ENCODE measurements at regions not wholly inside any gene's neighbourhood (a gene's known extent, or its start where the extent isn't known, plus 50 kb on each side); places are given as distances from the start of the nearest gene placed in this dataset.

DNA sequence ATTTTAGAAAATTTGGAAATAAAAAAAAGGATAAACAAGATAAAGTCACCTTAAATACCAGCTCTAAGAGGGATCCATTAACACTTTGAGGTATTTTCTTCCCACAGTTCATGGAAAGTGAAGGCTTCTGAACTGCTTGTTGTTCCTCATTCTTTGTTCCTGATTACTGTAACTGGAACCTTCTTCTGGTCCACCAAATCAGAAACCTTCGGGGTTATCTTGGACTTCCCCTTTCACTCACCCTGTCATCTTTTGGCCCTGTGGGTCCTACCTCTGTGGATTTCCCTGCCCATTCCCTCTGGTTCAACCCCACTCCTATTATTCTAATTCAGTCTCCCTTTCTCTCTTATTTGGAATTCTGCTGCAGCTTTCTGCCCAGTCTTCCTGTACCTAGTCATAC is 116.5 kb upstream of the PRPS1L1 start:
- 27 to 31% methylated on average over 1 of the region's 1 CpG for WGBS, 2 donors
- Histone ChIP-seq H3K36me3 (no peaks in the 10 kb centered on the region), H3K4me3 (no peak overlapping the region), H3K4me1 (no peaks in the 10 kb centered on the region), H3K27ac (no peak overlapping the region), H3K9me3 (no peaks in the 10 kb centered on the region), H3K27me3 (no peaks in the 10 kb centered on the region)
- intact Hi-C loops (cut with DNase I): no loop called here
- ATAC-seq (peak in 1 of 4 donors; percentile 63), FAIRE-seq (no peak), DNase-seq (no peak)
- TF ChIP-seq, protein P1, sequence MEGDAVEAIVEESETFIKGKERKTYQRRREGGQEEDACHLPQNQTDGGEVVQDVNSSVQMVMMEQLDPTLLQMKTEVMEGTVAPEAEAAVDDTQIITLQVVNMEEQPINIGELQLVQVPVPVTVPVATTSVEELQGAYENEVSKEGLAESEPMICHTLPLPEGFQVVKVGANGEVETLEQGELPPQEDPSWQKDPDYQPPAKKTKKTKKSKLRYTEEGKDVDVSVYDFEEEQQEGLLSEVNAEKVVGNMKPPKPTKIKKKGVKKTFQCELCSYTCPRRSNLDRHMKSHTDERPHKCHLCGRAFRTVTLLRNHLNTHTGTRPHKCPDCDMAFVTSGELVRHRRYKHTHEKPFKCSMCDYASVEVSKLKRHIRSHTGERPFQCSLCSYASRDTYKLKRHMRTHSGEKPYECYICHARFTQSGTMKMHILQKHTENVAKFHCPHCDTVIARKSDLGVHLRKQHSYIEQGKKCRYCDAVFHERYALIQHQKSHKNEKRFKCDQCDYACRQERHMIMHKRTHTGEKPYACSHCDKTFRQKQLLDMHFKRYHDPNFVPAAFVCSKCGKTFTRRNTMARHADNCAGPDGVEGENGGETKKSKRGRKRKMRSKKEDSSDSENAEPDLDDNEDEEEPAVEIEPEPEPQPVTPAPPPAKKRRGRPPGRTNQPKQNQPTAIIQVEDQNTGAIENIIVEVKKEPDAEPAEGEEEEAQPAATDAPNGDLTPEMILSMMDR (IDR thresholded peaks at IDR 0.05): no peak

DNA sequence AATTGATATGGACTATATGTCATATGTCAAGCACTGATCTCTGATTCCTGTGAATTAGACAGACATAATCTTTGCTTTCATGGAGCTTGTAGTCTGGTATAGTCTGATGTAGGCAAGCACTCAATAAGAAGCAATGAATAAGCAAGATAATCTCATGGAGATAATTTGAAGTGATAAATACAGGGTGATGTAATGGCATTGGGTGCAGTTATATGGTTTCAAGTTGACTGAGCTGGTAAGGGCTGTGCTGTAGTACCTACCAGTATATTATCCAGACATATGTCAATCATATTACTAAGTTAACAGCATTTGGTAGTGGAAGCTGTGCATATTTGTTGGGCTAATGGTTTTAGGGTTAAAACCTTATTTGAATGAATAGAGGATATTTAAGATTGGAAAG is 117.5 kb upstream of the PRPS1L1 start:
- no peaks in the 10 kb centered on the region for H3K9me3 ChIP-seq
- DNase-seq: no peak
- H3K27ac ChIP-seq: no peak overlapping the region
- TF ChIP-seq, protein P1 (IDR thresholded peaks at IDR 0.05): no peak
- no peak overlapping the region for H3K4me3 ChIP-seq
- ATAC-seq: no peak
- no peaks in the 10 kb centered on the region for H3K27me3 ChIP-seq
- intact Hi-C loops (cut with DNase I): no loop called here
- FAIRE-seq: no peak
- no peaks in the 10 kb centered on the region for H3K4me1 ChIP-seq
- H3K36me3 ChIP-seq: no peaks in the 10 kb centered on the region

DNA sequence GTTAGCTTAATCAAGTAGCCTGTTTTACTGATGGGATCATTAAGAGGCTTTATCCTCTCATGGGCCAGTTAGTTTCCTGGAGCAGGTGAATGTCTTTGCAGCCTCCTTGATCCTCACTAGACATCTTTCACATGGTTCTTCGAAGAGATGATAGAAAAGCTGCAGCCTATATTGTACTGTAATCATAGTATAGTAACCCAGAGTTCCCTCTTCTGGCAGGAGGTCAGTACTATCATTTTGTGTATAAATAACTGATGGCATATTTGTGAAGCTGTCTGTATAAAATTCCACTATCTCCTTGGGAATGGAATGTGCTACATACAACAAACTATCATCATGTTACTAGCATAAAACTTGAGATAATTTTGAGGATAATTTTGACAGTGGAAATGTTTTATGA is 123.8 kb upstream of the PRPS1L1 start:
- Histone ChIP-seq H3K27me3 (no peaks in the 10 kb centered on the region), H3K27ac (no peak overlapping the region), H3K9me3 (no peaks in the 10 kb centered on the region), H3K36me3 (no peaks in the 10 kb centered on the region), H3K4me1 (no peaks in the 10 kb centered on the region), H3K4me3 (no peak overlapping the region)
- intact Hi-C loops (cut with DNase I): no loop called here
- WGBS, 2 donors: 49 to 64% methylated on average over 1 of the region's 1 CpG
- ATAC-seq: no peak
- no peak for DNase-seq
- TF ChIP-seq, protein P1 (IDR thresholded peaks at IDR 0.05): no peak
- no peak for FAIRE-seq

DNA sequence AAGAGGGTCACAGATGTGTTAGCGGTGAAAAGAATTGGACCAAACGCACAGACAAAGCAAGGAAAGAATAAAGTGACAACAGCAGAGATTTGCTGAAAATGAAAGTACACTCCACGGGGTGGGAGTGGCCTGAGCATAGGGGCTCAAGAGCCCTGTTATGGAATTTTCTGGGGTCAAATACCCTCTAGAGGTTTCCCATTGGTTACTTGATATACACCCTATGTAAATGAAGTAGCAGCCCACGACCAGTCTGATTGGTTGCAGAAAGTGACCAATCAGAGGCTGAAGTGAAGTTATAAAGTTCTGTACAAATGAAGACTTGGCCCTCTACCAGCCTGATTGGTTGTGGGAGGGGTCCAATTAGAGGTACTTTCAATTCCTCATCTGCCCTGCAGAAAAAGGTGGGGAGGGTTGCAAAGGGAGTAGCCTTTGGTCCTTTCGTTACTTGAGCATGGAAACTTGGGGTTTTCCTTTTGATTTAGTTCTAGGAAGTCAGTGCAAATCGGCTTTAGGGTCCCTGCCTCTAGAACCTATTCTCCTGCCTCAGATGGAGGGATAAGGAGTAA is 125.6 kb upstream of the PRPS1L1 start:
- FAIRE-seq: no peak
- TF ChIP-seq, protein P1 (IDR thresholded peaks at IDR 0.05): no peak

DNA sequence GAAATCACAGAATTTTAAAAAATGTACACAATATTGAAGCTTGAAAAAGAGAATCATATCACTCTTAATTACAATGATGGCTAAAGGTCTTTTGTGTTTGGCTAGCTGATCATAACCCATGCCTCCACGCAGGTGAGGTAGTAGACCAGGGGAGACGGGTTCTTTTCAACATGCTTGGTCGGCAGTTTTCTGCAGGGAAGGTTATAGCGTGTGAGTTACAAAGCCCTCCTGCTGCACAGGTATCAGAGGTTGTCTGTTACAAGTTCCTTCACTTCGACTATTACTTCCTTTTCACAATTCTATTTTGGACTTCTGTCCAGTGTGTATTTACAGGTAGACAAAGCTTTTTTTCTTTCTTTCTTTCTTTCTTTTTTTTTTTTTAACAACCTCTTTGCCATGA is 127.1 kb upstream of the PRPS1L1 start:
- no peak for DNase-seq
- 62 to 75% methylated on average over 5 of the region's 5 CpGs for WGBS, 2 donors
- Histone ChIP-seq H3K36me3 (no peaks in the 10 kb centered on the region), H3K27me3 (no peaks in the 10 kb centered on the region), H3K4me3 (no peak overlapping the region), H3K27ac (no peak overlapping the region), H3K9me3 (no peaks in the 10 kb centered on the region), H3K4me1 (no peaks in the 10 kb centered on the region)
- no peak for ATAC-seq
- TF ChIP-seq, protein P1 (IDR thresholded peaks at IDR 0.05): no peak
- FAIRE-seq: no peak
- intact Hi-C loops (cut with DNase I): no loop called here

More for the DNA sequence above, 125.6 kb upstream of the PRPS1L1 start:
- intact Hi-C loops (cut with DNase I): no loop called here
- no peaks in the 10 kb centered on the region for H3K27me3 ChIP-seq
- DNase-seq (no peak), ATAC-seq (no peak)
- no peak overlapping the region for H3K27ac ChIP-seq
- no peaks in the 10 kb centered on the region for H3K4me1 ChIP-seq
- 61 to 72% methylated on average over 6 of the region's 6 CpGs for WGBS, 2 donors
- no peaks in the 10 kb centered on the region for H3K9me3 ChIP-seq
- H3K4me3 ChIP-seq: no peak overlapping the region
- no peaks in the 10 kb centered on the region for H3K36me3 ChIP-seq

All from pancreas (tissue), 10 donors.